Retinal pigment epithelial cell (primary cell): ENCODE measurements at regions not wholly inside any gene's neighbourhood (a gene's known extent, or its start where the extent isn't known, plus 50 kb on each side); places are given as distances from the start of the nearest gene placed in this dataset.

ENCODE experiments used
- DNase-seq: peaks from one replicate; pipeline ENCODE4 v3.0.0-alpha.2; 2010; ENCODE audit warnings: low read depth
- H3K4me3 ChIP-seq: 2 replicates; pipeline ENCODE4 v1.5.1; 2011; ENCODE audit warnings: mild to moderate bottlenecking, low read length, control low read depth, moderate library complexity
- CTCF ChIP-seq: conservative IDR thresholded peaks from 2 replicates; pipeline ENCODE4 v1.5.1; 2011; ENCODE audit warnings: low read depth, low read length, control low read depth, inconsistent platforms

- no peak for TF ChIP-seq CTCF
- DNase-seq = no peak
- no peak overlapping the region for H3K4me3 ChIP-seq
Measured at GRCh38 chr1:238108417-238108816, 217.7 kb upstream of the ZP4 start.

GRCh38 chr1:238107322-238107721, 216.6 kb upstream of the ZP4 start:
- no peak overlapping the region for H3K4me3 ChIP-seq
- DNase-seq = no peak
- no peak for TF ChIP-seq CTCF

- H3K4me3 ChIP-seq = no peak overlapping the region
- DNase-seq = no peak
- TF ChIP-seq CTCF = no peak
Measured at GRCh38 chr1:238104752-238105151, 214.0 kb upstream of the ZP4 start.

- TF ChIP-seq CTCF = no peak
- H3K4me3 ChIP-seq = no peak overlapping the region
- DNase-seq = no peak
Measured at GRCh38 chr1:238101923-238102322, 211.2 kb upstream of the ZP4 start.

GRCh38 chr1:238099871-238100270, 209.1 kb upstream of the ZP4 start:
- DNase-seq = no peak
- no peak for TF ChIP-seq CTCF
- H3K4me3 ChIP-seq = no peak overlapping the region

GRCh38 chr1:238089615-238090014, 198.9 kb upstream of the ZP4 start:
- DNase-seq = no peak
- TF ChIP-seq CTCF = no peak
- no peak overlapping the region for H3K4me3 ChIP-seq

GRCh38 chr1:238088560-238089290, 198.0 kb upstream of the ZP4 start:
- DNase-seq = no peak
- TF ChIP-seq CTCF = no peak

More at GRCh38 chr1:238088560-238089290, 198.0 kb upstream of the ZP4 start:
- H3K4me3 ChIP-seq = no peak overlapping the region
